Endothelial cell of umbilical vein (primary cell): ENCODE measurements at regions not wholly inside any gene's neighbourhood (a gene's known extent, or its start where the extent isn't known, plus 50 kb on each side); places are given as distances from the start of the nearest gene placed in this dataset.

Source experiments
- BruUV-seq: library from RNA; stranded (reverse); fragments of 400-500 nt; replicated peaks from 2 replicates; lab custom pipeline; 2021; lab: Mats Ljungman, UMichigan
- CTCF ChIA-PET: fragments of 300-600, 350-600 bp; sonication (Branson Sonifier 250); formaldehyde crosslinking; loops from one replicate; lab custom pipeline; 2021; ENCODE audit warnings: antibody characterized with exemption, inconsistent platforms; lab: Charles Lee
- POLR2A ChIA-PET: fragments of 300-600, 350-600 bp; sonication (Branson Sonifier 250); formaldehyde crosslinking; loops from one replicate; lab custom pipeline; 2021; ENCODE audit warnings: antibody characterized with exemption, inconsistent platforms; lab: Charles Lee
- DNase-seq: peaks from one replicate; pipeline ENCODE4 v3.0.0-alpha.2; 2011; ENCODE audit warnings: low read depth, low spot score
- FAIRE-seq: peaks from 2 replicates; lab custom pipeline; 2011; peaks lifted over from hg19 to GRCh38; lab: Jason Lieb, UNC
- H2AFZ ChIP-seq: 2 replicates; pipeline ENCODE4 v1.6.0; 2012; ENCODE audit warnings: low read depth, low read length, control low read depth, inconsistent platforms
- H3K27ac ChIP-seq: 2 replicates; pipeline ENCODE4 v1.5.1; 2011; ENCODE audit warnings: low read depth, mild to moderate bottlenecking, control low read depth, low read length, moderate library complexity; ENCODE audit not compliant: insufficient read depth
- H3K27me3 ChIP-seq, 2 experiments: 2 replicates each; pipeline versions ENCODE4 v1.6.0 to v1.6.1; 2011; ENCODE audit warnings: low read length in 2 of 2, mixed read lengths in 1 of 2; ENCODE audit not compliant: control insufficient read depth in 2 of 2, insufficient read depth in 2 of 2
- H3K36me3 ChIP-seq, 2 experiments: 2 replicates in 1 of 2; 3 replicates in 1 of 2; pipeline ENCODE4 v1.5.1; 2011; ENCODE audit warnings: low read length in 2 of 2, mild to moderate bottlenecking in 1 of 2, moderate library complexity in 1 of 2; ENCODE audit not compliant: control insufficient read depth in 2 of 2, insufficient read depth in 2 of 2; ENCODE audit errors: extremely low read depth in 1 of 2
- H3K4me1 ChIP-seq: 3 replicates; pipeline ENCODE4 v1.5.1; 2011; ENCODE audit warnings: mild to moderate bottlenecking, low read length; ENCODE audit not compliant: control insufficient read depth, insufficient read depth; ENCODE audit errors: extremely low read depth
- H3K4me2 ChIP-seq: 2 replicates; pipeline ENCODE4 v1.6.1; 2011; ENCODE audit warnings: low read length, control low read depth, mixed read lengths; ENCODE audit not compliant: insufficient read depth
- H3K4me3 ChIP-seq, 3 experiments: fragments of 200-600 bp in 1 of 3; sonication (generic), shearing (Covaris generic) in 1 of 3; replicated peaks in 1 of 3; 2 replicates each; pipeline ENCODE4 v1.5.1; 2011 to 2016; ENCODE audit warnings: control low read depth in 3 of 3, low read length in 3 of 3, mild to moderate bottlenecking in 2 of 3, inconsistent platforms in 1 of 3, low read depth in 1 of 3, moderate library complexity in 1 of 3; ENCODE audit not compliant: insufficient read depth in 1 of 3
- H3K79me2 ChIP-seq: 2 replicates; pipeline ENCODE4 v1.6.0; 2012; ENCODE audit warnings: low read length, inconsistent platforms; ENCODE audit not compliant: control insufficient read depth, insufficient read depth
- H3K9ac ChIP-seq: replicated peaks from 2 replicates; pipeline ENCODE3; 2011; ENCODE audit warnings: low read length, control low read depth; ENCODE audit not compliant: insufficient read depth; ENCODE audit errors: extremely low read depth
- H3K9me1 ChIP-seq: replicated peaks from 3 replicates; pipeline ENCODE4 v1.6.0; 2011; ENCODE audit warnings: mild to moderate bottlenecking, low read length; ENCODE audit not compliant: control insufficient read depth, insufficient read depth; ENCODE audit errors: extremely low read depth
- H3K9me3 ChIP-seq: replicated peaks from 2 replicates; pipeline ENCODE4 v1.5.1; 2012; ENCODE audit warnings: low read length, inconsistent platforms; ENCODE audit not compliant: control insufficient read depth, insufficient read depth
- H4K20me1 ChIP-seq: replicated peaks from 2 replicates; pipeline ENCODE3; 2011; ENCODE audit warnings: mild to moderate bottlenecking, low read length; ENCODE audit not compliant: control insufficient read depth, insufficient read depth; ENCODE audit errors: extremely low read depth
- EZH2 ChIP-seq: IDR thresholded peaks from 2 replicates; pipeline ENCODE4 v1.6.1; 2012; ENCODE audit warnings: borderline replicate concordance, low read depth, mild to moderate bottlenecking, moderate library complexity, low read length, inconsistent platforms; ENCODE audit not compliant: severe bottlenecking
- FOS ChIP-seq: IDR thresholded peaks from 2 replicates; pipeline ENCODE4 v1.6.1; 2011; ENCODE audit warnings: mild to moderate bottlenecking, low read length, moderate library complexity, borderline replicate concordance; ENCODE audit not compliant: insufficient read depth
- GATA2 ChIP-seq: IDR thresholded peaks from 2 replicates; pipeline ENCODE4 v1.7.0; 2011; ENCODE audit warnings: low read depth, mild to moderate bottlenecking, moderate library complexity, mixed read lengths, low read length; ENCODE audit not compliant: insufficient read length, insufficient read depth
- JUN ChIP-seq: IDR thresholded peaks from 2 replicates; pipeline ENCODE4 v1.6.1; 2011; ENCODE audit warnings: borderline replicate concordance, low read depth; ENCODE audit not compliant: insufficient read length, insufficient read depth
- MYC ChIP-seq: IDR thresholded peaks from one replicate; pipeline ENCODE4 v1.6.1; 2011; ENCODE audit warnings: mild to moderate bottlenecking, low read depth, low read length
- POLR2A ChIP-seq: IDR thresholded peaks from 2 replicates; pipeline ENCODE4 v1.6.1; 2012; ENCODE audit warnings: low read depth, mild to moderate bottlenecking, control low read depth, low read length
- POLR2AphosphoS5 ChIP-seq: IDR thresholded peaks from 2 replicates; pipeline ENCODE4 v1.6.1; 2012; ENCODE audit warnings: low read depth, mild to moderate bottlenecking, control low read depth, low read length, moderate library complexity; ENCODE audit not compliant: insufficient read depth
- dilution Hi-C: fragments of 300-500 bp; cut with MboI; formaldehyde crosslinking; loops from one replicate; pipeline ENCODE4 v1.15.0; 2019; ENCODE audit warnings: low sequenced_read_pairs; ENCODE audit not compliant: extremely low pct_ligation_motif_present
- intact Hi-C: fragments of 100-400 bp; cut with micrococcal nuclease; formaldehyde crosslinking; loops from one replicate; pipeline ENCODE4 v1.10.0; 2022
- TF ChIP-seq, protein P1 (sequence below), 2 donors: IDR thresholded peaks; 1 replicate in 1 of 2; 2 replicates in 1 of 2; pipeline ENCODE4 v1.5.1; 2011; ENCODE audit warnings: low read length in 2 of 2, mild to moderate bottlenecking in 2 of 2, moderate library complexity in 2 of 2, control low read depth in 1 of 2, inconsistent platforms in 1 of 2, low read depth in 1 of 2; ENCODE audit not compliant: insufficient read depth in 1 of 2; ENCODE audit errors: extremely low read depth in 1 of 2
- TF ChIP-seq, protein P2 (sequence below): IDR thresholded peaks from 2 replicates; pipeline ENCODE4 v1.6.1; 2011; ENCODE audit not compliant: insufficient read depth, insufficient read length

DNA sequence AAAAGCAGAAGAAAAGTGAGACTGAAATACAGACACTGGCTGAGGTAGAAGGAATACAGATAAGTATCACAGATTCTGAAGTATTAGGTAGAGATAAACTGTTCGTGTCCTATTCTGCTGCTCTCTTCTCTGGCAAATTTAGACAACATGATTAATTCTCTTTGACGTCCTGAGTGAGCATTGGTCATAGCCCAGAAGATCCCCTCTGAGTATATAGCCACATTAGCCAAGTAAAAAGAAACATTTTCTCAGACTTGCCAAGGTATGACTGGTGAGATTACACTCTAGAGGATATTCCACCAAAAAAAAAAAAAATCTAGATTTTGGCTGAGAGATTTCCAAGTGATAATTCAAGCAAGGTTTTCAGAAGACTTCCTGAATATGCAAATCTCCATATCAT lies 111.4 kb upstream of the ALCAM start:
- H3K4me3 ChIP-seq: no peak overlapping the region
- H3K79me2 ChIP-seq: no peaks in the 10 kb centered on the region
- H3K4me1 ChIP-seq: peaks cover 10% of the 10 kb centered on the region
- intact Hi-C loops (no loop called here), dilution Hi-C loops (no loop called here)
- H2AFZ ChIP-seq: no peak overlapping the region
- POLR2A ChIA-PET: no interaction called here
- no peak overlapping the region for H3K4me2 ChIP-seq
- H3K27ac ChIP-seq: no peak overlapping the region
- CTCF ChIA-PET: no interaction called here
- no peak overlapping the region for H3K9ac ChIP-seq
- TF ChIP-seq JUN (no peak), POLR2A (no peak)
- DNase-seq (no peak), FAIRE-seq (no peak)
- no peaks in the 10 kb centered on the region for H3K36me3 ChIP-seq
- H3K9me1 ChIP-seq: no peaks in the 10 kb centered on the region
- H3K9me3 ChIP-seq: no peaks in the 10 kb centered on the region
- no peaks in the 10 kb centered on the region for H3K27me3 ChIP-seq
- BruUV-seq: no TSS peak
- H4K20me1 ChIP-seq: no peaks in the 10 kb centered on the region

DNA sequence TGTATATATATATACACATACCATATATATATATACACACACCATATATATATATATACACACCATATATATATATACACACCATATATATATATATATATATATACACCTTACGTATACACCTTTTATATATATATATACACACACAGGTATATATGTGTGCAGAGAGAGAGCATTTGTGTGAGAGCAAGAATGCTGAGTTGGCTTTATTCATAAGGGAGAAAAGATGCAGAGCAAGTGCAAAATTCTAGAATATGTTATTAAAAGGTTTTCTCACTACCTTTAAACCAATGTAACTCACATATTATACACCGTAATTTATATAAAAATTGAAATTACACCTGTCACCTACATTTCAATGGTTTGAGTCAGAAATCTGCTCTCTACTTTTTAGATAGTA lies 107.2 kb upstream of the ALCAM start:
- H3K9me1 ChIP-seq: no peaks in the 10 kb centered on the region
- H3K27ac ChIP-seq: no peak overlapping the region
- no peaks in the 10 kb centered on the region for H3K4me1 ChIP-seq
- no peak overlapping the region for H3K4me2 ChIP-seq
- H3K27me3 ChIP-seq: no peaks in the 10 kb centered on the region
- no peaks in the 10 kb centered on the region for H4K20me1 ChIP-seq
- DNase-seq: no peak
- H2AFZ ChIP-seq: no peak overlapping the region
- no peaks in the 10 kb centered on the region for H3K9me3 ChIP-seq
- H3K36me3 ChIP-seq: no peaks in the 10 kb centered on the region
- no peak for FAIRE-seq
- dilution Hi-C loops (no loop called here), intact Hi-C loops (no loop called here)
- no TSS peak for BruUV-seq
- ChIA-PET CTCF (no interaction called here), POLR2A (no interaction called here)
- no peaks in the 10 kb centered on the region for H3K79me2 ChIP-seq
- TF ChIP-seq EZH2: no peak
- no peak for TF ChIP-seq FOS
- TF ChIP-seq, protein P1, sequence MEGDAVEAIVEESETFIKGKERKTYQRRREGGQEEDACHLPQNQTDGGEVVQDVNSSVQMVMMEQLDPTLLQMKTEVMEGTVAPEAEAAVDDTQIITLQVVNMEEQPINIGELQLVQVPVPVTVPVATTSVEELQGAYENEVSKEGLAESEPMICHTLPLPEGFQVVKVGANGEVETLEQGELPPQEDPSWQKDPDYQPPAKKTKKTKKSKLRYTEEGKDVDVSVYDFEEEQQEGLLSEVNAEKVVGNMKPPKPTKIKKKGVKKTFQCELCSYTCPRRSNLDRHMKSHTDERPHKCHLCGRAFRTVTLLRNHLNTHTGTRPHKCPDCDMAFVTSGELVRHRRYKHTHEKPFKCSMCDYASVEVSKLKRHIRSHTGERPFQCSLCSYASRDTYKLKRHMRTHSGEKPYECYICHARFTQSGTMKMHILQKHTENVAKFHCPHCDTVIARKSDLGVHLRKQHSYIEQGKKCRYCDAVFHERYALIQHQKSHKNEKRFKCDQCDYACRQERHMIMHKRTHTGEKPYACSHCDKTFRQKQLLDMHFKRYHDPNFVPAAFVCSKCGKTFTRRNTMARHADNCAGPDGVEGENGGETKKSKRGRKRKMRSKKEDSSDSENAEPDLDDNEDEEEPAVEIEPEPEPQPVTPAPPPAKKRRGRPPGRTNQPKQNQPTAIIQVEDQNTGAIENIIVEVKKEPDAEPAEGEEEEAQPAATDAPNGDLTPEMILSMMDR (IDR thresholded peaks at IDR 0.05; ENCODE audit: extremely low read depth in 1 of 2, insufficient read depth in 1 of 2, low read depth in 1 of 2, low read length in 2 of 2): no peak
- no peak for TF ChIP-seq POLR2AphosphoS5
- TF ChIP-seq POLR2A: no peak
- TF ChIP-seq JUN: no peak
- TF ChIP-seq, protein P2, sequence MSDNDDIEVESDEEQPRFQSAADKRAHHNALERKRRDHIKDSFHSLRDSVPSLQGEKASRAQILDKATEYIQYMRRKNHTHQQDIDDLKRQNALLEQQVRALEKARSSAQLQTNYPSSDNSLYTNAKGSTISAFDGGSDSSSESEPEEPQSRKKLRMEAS: no peak
- TF ChIP-seq MYC: no peak
- no peak for TF ChIP-seq GATA2
- H3K4me3 ChIP-seq: no peak overlapping the region
- no peak overlapping the region for H3K9ac ChIP-seq
